Endothelial cell (in vitro differentiated cells): ENCODE measurements at regions not wholly inside any gene's neighbourhood (a gene's known extent, or its start where the extent isn't known, plus 50 kb on each side); places are given as distances from the start of the nearest gene placed in this dataset.

Source experiments
- DNase-seq: peaks from one replicate; pipeline ENCODE4 v3.0.0; 2021; ENCODE audit warnings: low spot score
- H3K27ac Mint-ChIP-seq: one replicate; pipeline ENCODE4 v1.8.0; 2021; ENCODE audit warnings: mixed read lengths, inconsistent platforms; ENCODE audit not compliant: unreplicated experiment
- H3K27me3 Mint-ChIP-seq: one replicate; pipeline ENCODE4 v1.8.0; 2021; ENCODE audit warnings: mild to moderate bottlenecking, moderate library complexity, mixed read lengths, inconsistent platforms; ENCODE audit not compliant: unreplicated experiment
- H3K36me3 Mint-ChIP-seq: one replicate; pipeline ENCODE4 v1.8.0; 2021; ENCODE audit warnings: mild to moderate bottlenecking, low read depth, mixed read lengths, inconsistent platforms; ENCODE audit not compliant: unreplicated experiment
- H3K4me1 Mint-ChIP-seq: one replicate; pipeline ENCODE4 v1.8.0; 2021; ENCODE audit warnings: mild to moderate bottlenecking, mixed read lengths, inconsistent platforms; ENCODE audit not compliant: unreplicated experiment
- H3K4me3 Mint-ChIP-seq: one replicate; pipeline ENCODE4 v1.8.0; 2021; ENCODE audit warnings: mild to moderate bottlenecking, mixed read lengths, inconsistent platforms; ENCODE audit not compliant: unreplicated experiment
- H3K9me3 Mint-ChIP-seq: one replicate; pipeline ENCODE4 v1.8.0; 2021; ENCODE audit warnings: mixed read lengths, inconsistent platforms; ENCODE audit not compliant: unreplicated experiment
- TF ChIP-seq, protein P1 (sequence below): fragments of 200-600 bp; sonication (generic); IDR thresholded peaks from one replicate; pipeline ENCODE4 v1.5.0; 2021; ENCODE audit warnings: antibody characterized with exemption; ENCODE audit not compliant: unreplicated experiment

DNA sequence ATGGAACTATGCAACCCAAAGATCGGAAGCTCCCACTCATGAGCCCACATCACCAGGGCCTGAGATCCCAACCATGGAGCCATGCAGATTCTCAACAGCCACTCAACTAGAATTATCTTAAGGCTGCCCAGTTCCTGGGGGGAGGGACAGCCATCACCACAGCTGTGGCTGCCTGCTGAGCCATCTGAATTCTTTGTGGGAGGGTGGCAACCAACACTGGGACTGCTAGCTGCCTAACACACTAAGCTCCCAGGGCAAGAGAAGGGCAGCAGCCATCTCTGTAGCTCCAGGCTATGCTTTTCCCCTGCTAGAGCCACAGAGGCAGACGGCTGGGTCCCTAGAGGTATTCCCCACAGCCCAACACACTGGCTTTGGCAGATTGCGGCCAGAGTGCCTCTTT lies 251.3 kb upstream of the GRAMD2B start:
- H3K4me3 Mint-ChIP-seq: no peak overlapping the region
- no peaks in the 10 kb centered on the region for H3K9me3 Mint-ChIP-seq
- H3K27ac Mint-ChIP-seq: no peak overlapping the region
- no peaks in the 10 kb centered on the region for H3K4me1 Mint-ChIP-seq
- H3K27me3 Mint-ChIP-seq: no peaks in the 10 kb centered on the region
- H3K36me3 Mint-ChIP-seq: peaks cover 9% of the 10 kb centered on the region
- TF ChIP-seq, protein P1, sequence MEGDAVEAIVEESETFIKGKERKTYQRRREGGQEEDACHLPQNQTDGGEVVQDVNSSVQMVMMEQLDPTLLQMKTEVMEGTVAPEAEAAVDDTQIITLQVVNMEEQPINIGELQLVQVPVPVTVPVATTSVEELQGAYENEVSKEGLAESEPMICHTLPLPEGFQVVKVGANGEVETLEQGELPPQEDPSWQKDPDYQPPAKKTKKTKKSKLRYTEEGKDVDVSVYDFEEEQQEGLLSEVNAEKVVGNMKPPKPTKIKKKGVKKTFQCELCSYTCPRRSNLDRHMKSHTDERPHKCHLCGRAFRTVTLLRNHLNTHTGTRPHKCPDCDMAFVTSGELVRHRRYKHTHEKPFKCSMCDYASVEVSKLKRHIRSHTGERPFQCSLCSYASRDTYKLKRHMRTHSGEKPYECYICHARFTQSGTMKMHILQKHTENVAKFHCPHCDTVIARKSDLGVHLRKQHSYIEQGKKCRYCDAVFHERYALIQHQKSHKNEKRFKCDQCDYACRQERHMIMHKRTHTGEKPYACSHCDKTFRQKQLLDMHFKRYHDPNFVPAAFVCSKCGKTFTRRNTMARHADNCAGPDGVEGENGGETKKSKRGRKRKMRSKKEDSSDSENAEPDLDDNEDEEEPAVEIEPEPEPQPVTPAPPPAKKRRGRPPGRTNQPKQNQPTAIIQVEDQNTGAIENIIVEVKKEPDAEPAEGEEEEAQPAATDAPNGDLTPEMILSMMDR: no peak
- no peak for DNase-seq

DNA sequence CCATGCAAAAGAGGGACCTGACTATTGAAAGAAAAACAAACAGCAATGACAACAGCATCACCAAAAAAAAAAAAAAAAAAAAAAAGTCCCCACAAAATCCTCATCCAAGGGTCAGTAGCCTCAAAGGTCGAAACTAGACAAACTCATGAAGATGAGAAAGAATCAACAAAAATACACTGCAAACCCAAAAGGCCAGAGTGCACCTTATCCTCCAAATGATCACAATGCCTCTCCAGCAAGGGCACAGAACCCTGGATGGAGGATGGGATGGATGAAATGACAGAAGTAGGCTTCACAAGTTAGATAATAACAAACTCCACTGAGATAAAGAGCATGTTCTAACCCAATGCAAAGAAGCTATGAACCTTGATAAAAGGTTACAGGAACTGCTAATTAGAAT lies 250.4 kb upstream of the GRAMD2B start:
- Mint-ChIP-seq H3K27me3 (no peaks in the 10 kb centered on the region), H3K4me1 (no peaks in the 10 kb centered on the region), H3K4me3 (no peak overlapping the region), H3K27ac (no peak overlapping the region), H3K9me3 (no peaks in the 10 kb centered on the region), H3K36me3 (peaks cover 4% of the 10 kb centered on the region)
- TF ChIP-seq, protein P1: no peak
- DNase-seq: no peak

DNA sequence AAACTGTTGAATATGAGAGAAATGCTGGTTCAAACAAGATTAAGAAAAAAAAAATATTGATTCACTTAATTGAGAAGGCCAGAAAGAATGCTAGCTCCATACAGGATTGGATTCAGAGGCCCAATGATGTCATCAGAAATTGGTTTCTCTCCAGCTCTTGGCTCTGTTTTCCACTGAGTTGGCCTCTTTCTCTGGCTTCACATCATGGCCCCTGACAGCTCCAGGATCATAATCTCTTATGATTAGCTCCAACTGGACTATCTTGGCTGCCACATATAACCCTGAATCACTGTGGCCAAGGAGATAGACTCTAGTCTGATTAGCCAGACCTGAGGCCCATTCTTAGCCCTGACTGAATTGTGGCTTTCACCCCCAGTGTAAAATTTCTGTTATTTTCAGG lies 244.7 kb upstream of the GRAMD2B start:
- no peaks in the 10 kb centered on the region for H3K9me3 Mint-ChIP-seq
- TF ChIP-seq, protein P1: no peak
- H3K4me1 Mint-ChIP-seq: no peaks in the 10 kb centered on the region
- H3K27me3 Mint-ChIP-seq: no peaks in the 10 kb centered on the region
- no peaks in the 10 kb centered on the region for H3K36me3 Mint-ChIP-seq
- no peak overlapping the region for H3K27ac Mint-ChIP-seq
- DNase-seq: no peak
- no peak overlapping the region for H3K4me3 Mint-ChIP-seq

DNA sequence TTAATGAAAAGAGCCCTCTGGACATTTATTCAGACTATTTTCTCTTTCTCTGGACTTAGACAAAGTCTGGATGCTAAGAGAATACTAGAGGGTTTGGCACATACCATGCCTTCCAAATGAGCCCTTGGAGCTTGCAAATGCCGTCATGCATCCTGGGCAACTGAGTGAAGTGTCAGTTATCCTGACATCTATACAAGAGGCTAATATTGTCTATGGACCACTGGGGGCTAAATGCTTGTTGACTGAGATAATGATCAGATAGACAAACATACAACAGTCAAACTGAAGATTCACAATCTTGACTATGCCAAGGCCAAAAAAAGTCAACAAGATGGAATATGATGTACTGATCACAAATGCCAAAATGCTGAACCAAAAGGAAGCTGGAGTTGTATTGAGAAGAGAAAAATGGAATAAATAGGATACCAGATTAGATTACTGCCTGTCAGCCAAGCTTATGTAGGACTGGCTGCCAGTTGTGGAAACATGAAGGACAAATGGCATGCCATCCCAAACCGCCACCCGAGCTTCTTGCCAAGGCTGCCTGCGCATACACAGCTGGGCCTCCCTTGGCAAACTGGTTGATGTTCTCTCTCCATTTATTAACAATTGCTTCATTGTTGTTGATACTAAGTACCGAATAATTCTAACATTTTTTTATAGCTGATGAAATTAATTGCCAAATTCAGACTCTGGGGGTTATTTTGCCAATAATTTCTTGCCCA lies 240.1 kb upstream of the GRAMD2B start:
- H3K4me1 Mint-ChIP-seq: no peaks in the 10 kb centered on the region
- no peaks in the 10 kb centered on the region for H3K9me3 Mint-ChIP-seq
- no peak for DNase-seq
- H3K27me3 Mint-ChIP-seq: no peaks in the 10 kb centered on the region
- no peak overlapping the region for H3K4me3 Mint-ChIP-seq
- TF ChIP-seq, protein P1: no peak
- H3K27ac Mint-ChIP-seq: no peak overlapping the region
- no peaks in the 10 kb centered on the region for H3K36me3 Mint-ChIP-seq

DNA sequence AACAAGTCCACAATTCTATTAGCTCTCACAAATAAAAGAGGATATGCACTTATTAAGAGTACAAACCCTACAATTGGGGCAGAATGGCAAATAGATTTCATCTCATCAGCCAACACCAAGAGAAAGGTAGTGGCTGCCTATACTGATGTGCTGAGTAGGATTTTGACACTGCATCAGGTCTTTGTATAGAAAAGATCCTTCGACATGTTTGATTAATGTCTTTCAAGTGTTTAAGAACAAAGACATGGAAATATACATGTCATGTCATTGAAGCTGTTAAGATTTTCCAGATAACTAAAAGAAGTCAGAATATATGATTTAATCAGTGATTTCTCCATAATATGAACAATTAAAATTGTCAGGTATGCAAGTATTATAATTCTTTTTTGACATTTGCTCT lies 238.7 kb upstream of the GRAMD2B start:
- Mint-ChIP-seq H3K27ac (no peak overlapping the region), H3K4me3 (no peak overlapping the region), H3K27me3 (no peaks in the 10 kb centered on the region), H3K36me3 (no peaks in the 10 kb centered on the region), H3K9me3 (no peaks in the 10 kb centered on the region), H3K4me1 (no peaks in the 10 kb centered on the region)
- TF ChIP-seq, protein P1: no peak
- no peak for DNase-seq
